NB4 (cell line): ENCODE measurements at regions not wholly inside any gene's neighbourhood (a gene's known extent, or its start where the extent isn't known, plus 50 kb on each side); places are given as distances from the start of the nearest gene placed in this dataset.

ENCODE experiments used
- CTCF ChIP-seq: IDR thresholded peaks from one replicate; pipeline ENCODE4 v1.5.1; 2012; ENCODE audit warnings: low read depth, low read length
- MAX ChIP-seq: IDR thresholded peaks from 2 replicates; pipeline ENCODE4 v1.6.1; 2011; ENCODE audit warnings: low read depth, low read length
- MYC ChIP-seq: IDR thresholded peaks from 2 replicates; pipeline ENCODE4 v1.6.1; 2011; ENCODE audit warnings: low read depth, low read length
- POLR2A ChIP-seq: IDR thresholded peaks from 2 replicates; pipeline ENCODE4 v1.6.1; 2011; ENCODE audit warnings: mild to moderate bottlenecking; ENCODE audit not compliant: insufficient read length; ENCODE audit errors: extremely low read depth

DNA sequence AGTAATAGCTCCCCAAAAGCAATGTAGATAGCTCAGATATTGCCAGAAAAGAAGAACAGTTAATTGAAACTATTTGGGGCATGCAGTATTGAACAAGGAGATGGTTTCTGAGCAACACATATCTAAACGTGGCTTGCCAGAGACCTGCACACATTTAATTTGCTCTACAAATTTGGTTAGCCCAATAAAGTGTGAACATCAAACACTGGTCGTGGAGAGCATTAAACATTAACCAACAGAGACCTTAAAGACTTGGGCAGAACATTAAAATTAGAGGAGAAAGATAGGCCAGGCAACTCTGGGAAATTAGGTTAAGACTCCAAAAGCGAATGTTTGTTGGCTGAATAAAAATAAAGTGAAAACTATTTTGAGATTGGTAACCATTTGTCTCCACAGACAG is 61.6 kb upstream of the ARID5B start:
- TF ChIP-seq CTCF (no peak), POLR2A (no peak), MAX (no peak), MYC (no peak)
